Endometrium (tissue), 2 donors: ENCODE measurements at regions not wholly inside any gene's neighbourhood (a gene's known extent, or its start where the extent isn't known, plus 50 kb on each side); places are given as distances from the start of the nearest gene placed in this dataset.

Source experiments
- FAIRE-seq: peaks from 2 replicates; lab custom pipeline; 2012; peaks lifted over from hg19 to GRCh38; lab: Jason Lieb, UNC
- donor health status: control.
- donor health status: control.

- no peak for FAIRE-seq
These were observed 110.2 kb upstream of the SPATA13 start for GRCh38 chr13:24050292-24050711.

GRCh38 chr13:24050796-24051715 lies 109.5 kb upstream of the SPATA13 start:
- no peak for FAIRE-seq

- no peak for FAIRE-seq
These were observed 107.7 kb upstream of the SPATA13 start for GRCh38 chr13:24052547-24053518.

GRCh38 chr13:24053519-24054251 lies 106.8 kb upstream of the SPATA13 start:
- no peak for FAIRE-seq

GRCh38 chr13:24056616-24057137 lies 103.8 kb upstream of the SPATA13 start:
- no peak for FAIRE-seq

- FAIRE-seq: no peak
These were observed 99.5 kb upstream of the SPATA13 start for GRCh38 chr13:24060993-24061392.

GRCh38 chr13:24063281-24063877 lies 97.1 kb upstream of the SPATA13 start:
- FAIRE-seq: peak; percentile 83

GRCh38 chr13:24064371-24064770 lies 96.1 kb upstream of the SPATA13 start:
- FAIRE-seq: no peak

GRCh38 chr13:24065176-24065575 lies 95.3 kb upstream of the SPATA13 start:
- FAIRE-seq: no peak

- FAIRE-seq: no peak
These were observed 93.9 kb upstream of the SPATA13 start for GRCh38 chr13:24066405-24067295.

GRCh38 chr13:24068472-24068871 lies 92.0 kb upstream of the SPATA13 start:
- no peak for FAIRE-seq

GRCh38 chr13:24071016-24071415 lies 89.5 kb upstream of the SPATA13 start:
- no peak for FAIRE-seq

- no peak for FAIRE-seq
These were observed 89.0 kb upstream of the SPATA13 start for GRCh38 chr13:24071423-24072075.

GRCh38 chr13:24073657-24074056 lies 86.9 kb upstream of the SPATA13 start:
- no peak for FAIRE-seq

- no peak for FAIRE-seq
These were observed 85.8 kb upstream of the SPATA13 start for GRCh38 chr13:24074678-24075077.

- no peak for FAIRE-seq
These were observed 85.2 kb upstream of the SPATA13 start for GRCh38 chr13:24075137-24075975.

- no peak for FAIRE-seq
These were observed 84.4 kb upstream of the SPATA13 start for GRCh38 chr13:24076109-24076508.

- no peak for FAIRE-seq
These were observed 83.9 kb upstream of the SPATA13 start for GRCh38 chr13:24076636-24077035.

- FAIRE-seq: no peak
These were observed 80.4 kb upstream of the SPATA13 start for GRCh38 chr13:24080134-24080533.
